Mesodermal cell (in vitro differentiated cells): ENCODE measurements at regions not wholly inside any gene's neighbourhood (a gene's known extent, or its start where the extent isn't known, plus 50 kb on each side); places are given as distances from the start of the nearest gene placed in this dataset.
"Not testable (repeated sequence)": the region's sequence is repeated elsewhere in the genome, so short reads cannot be mapped to it uniquely, and the experiment has no call there.

Experiments used
- H3K27ac ChIP-seq: 2 replicates; pipeline ENCODE4 v1.7.0; 2013; ENCODE audit warnings: mild to moderate bottlenecking, low read depth, low read length, moderate library complexity; ENCODE audit not compliant: severe bottlenecking
- H3K36me3 ChIP-seq: 2 replicates; pipeline ENCODE4 v1.7.1; 2013; ENCODE audit warnings: mild to moderate bottlenecking, low read length, moderate library complexity; ENCODE audit not compliant: control insufficient read depth, insufficient read depth
- H3K4me1 ChIP-seq: one replicate; pipeline ENCODE4 v1.7.1; 2013; ENCODE audit warnings: mild to moderate bottlenecking, low read length; ENCODE audit not compliant: insufficient read depth, control insufficient read depth, poor library complexity, severe bottlenecking
- H3K4me3 ChIP-seq: 2 replicates; pipeline ENCODE4 v1.7.0; 2013; ENCODE audit warnings: low read length, control low read depth, mild to moderate bottlenecking; ENCODE audit not compliant: insufficient read depth, poor library complexity, severe bottlenecking; ENCODE audit errors: extremely low read depth
- H3K9me3 ChIP-seq: 2 replicates; pipeline ENCODE4 v1.7.1; 2013; ENCODE audit warnings: mild to moderate bottlenecking, low read length, moderate library complexity; ENCODE audit not compliant: control insufficient read depth
- WGBS, 2 experiments: methylation state at CpG; one replicate each; pipeline ENCODE4 v1.1.5; 2013; ENCODE audit warnings: missing lambda C conversion rate in 2 of 2; ENCODE audit not compliant: insufficient coverage in 2 of 2; 5-methylcytosine and 5-hydroxymethylcytosine counted together

GRCh38 chr14:70269582-70269981 is 80.8 kb upstream of the SLC8A3 start:
- Histone ChIP-seq H3K27ac (no peak overlapping the region), H3K4me1 (no peaks in the 10 kb centered on the region), H3K9me3 (no peaks in the 10 kb centered on the region), H3K36me3 (no peaks in the 10 kb centered on the region), H3K4me3 (no peak overlapping the region)
- 91 to 100% methylated on average over 1 of the region's 1 CpG for WGBS, 2 experiments

DNA sequence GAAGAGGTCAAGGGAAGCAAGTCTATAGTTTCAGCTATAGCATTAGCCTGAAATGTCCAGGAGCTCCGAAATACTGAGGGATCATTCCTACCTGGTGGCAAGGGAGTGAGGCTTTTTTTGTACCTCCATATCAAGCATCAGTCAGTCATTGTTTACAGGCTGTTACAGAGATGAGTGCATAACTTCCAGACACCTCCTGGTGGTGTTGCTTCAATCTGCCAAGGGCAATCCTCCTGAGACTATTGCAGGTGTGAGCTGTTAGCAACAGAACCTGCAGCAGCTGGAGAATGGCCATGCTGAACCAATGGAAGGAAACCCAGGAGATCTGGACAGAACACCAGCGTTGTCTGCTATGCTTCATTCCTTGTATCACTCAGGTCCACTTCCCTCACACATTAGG is 80.0 kb upstream of the SLC8A3 start:
- H3K9me3 ChIP-seq: no peaks in the 10 kb centered on the region
- H3K36me3 ChIP-seq: no peaks in the 10 kb centered on the region
- WGBS, 2 experiments: 100% methylated on average over 1 of the region's 2 CpGs; no CpG with 5 or more reads in 1 of the 2 experiments

GRCh38 chr14:70266157-70266556 is 77.4 kb upstream of the SLC8A3 start:
- no peaks in the 10 kb centered on the region for H3K36me3 ChIP-seq
- no peaks in the 10 kb centered on the region for H3K9me3 ChIP-seq
- 90% methylated on average over 2 of the region's 2 CpGs; no CpG with 5 or more reads in 1 of the 2 experiments for WGBS, 2 experiments
- no peaks in the 10 kb centered on the region for H3K4me1 ChIP-seq
- H3K27ac ChIP-seq: no peak overlapping the region
- no peak overlapping the region for H3K4me3 ChIP-seq

More for the DNA sequence above, 80.0 kb upstream of the SLC8A3 start:
- no peak overlapping the region for H3K4me3 ChIP-seq
- no peak overlapping the region for H3K27ac ChIP-seq
- H3K4me1 ChIP-seq: no peaks in the 10 kb centered on the region

GRCh38 chr14:70265422-70265821 is 76.7 kb upstream of the SLC8A3 start:
- Histone ChIP-seq H3K27ac (no peak overlapping the region), H3K9me3 (no peaks in the 10 kb centered on the region), H3K36me3 (no peaks in the 10 kb centered on the region), H3K4me1 (no peaks in the 10 kb centered on the region), H3K4me3 (no peak overlapping the region)
- 80 to 100% methylated on average over 1 to 2 of the region's 2 CpGs for WGBS, 2 experiments

- Histone ChIP-seq H3K9me3 (no peaks in the 10 kb centered on the region), H3K36me3 (no peaks in the 10 kb centered on the region), H3K27ac (no peak overlapping the region), H3K4me3 (no peak overlapping the region), H3K4me1 (peaks cover 5% of the 10 kb centered on the region)
- no CpG with 5 or more reads among the region's 1 CpG for WGBS, 2 experiments
Observed at GRCh38 chr14:70259420-70259819, 70.7 kb upstream of the SLC8A3 start.

DNA sequence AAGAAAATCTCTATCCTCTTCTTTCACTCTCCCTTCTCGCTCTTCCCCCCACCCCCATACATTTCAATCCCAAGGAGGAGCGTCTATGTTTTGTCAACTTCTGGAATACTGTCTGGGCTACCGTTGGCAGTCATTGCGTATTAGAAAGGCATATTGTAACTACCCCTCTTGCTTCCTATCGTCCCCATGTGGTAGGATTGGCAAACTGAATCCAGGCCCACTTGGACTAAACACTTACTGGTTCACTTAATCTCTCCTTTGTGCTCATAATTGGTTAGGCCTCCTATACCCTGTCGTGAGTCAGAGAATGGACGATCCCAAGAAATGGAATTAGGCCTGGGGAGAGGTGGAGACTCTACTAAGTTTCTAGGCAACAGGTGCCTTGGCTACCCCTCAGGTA is 68.8 kb upstream of the SLC8A3 start:
- Histone ChIP-seq H3K4me1 (peaks cover 5% of the 10 kb centered on the region), H3K27ac (no peak overlapping the region), H3K4me3 (no peak overlapping the region), H3K9me3 (no peaks in the 10 kb centered on the region), H3K36me3 (no peaks in the 10 kb centered on the region)
- WGBS, 2 experiments: 86 to 92% methylated on average over 2 to 3 of the region's 7 CpGs

DNA sequence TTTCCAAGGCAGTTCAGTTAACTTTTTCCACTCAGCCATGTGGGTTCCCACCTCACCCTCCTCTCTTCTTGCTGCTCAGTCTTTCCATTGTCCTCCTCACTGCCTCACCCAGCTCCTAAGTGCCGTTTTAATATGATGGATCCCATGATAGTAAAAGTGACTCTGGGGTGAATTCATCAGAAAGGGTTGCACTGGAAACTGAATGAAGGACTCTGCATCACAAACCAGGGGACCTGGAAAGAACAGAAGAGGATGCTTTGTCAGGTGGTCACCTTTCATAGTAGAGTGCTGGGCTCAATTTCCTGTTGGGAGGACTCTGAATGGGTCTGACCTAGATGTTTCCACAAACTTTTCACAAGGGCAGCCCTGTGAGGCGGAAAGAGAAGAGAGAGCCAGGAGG is 67.8 kb upstream of the SLC8A3 start:
- H3K4me3 ChIP-seq: no peak overlapping the region
- 40 to 57% methylated on average over 2 of the region's 2 CpGs for WGBS, 2 experiments

DNA sequence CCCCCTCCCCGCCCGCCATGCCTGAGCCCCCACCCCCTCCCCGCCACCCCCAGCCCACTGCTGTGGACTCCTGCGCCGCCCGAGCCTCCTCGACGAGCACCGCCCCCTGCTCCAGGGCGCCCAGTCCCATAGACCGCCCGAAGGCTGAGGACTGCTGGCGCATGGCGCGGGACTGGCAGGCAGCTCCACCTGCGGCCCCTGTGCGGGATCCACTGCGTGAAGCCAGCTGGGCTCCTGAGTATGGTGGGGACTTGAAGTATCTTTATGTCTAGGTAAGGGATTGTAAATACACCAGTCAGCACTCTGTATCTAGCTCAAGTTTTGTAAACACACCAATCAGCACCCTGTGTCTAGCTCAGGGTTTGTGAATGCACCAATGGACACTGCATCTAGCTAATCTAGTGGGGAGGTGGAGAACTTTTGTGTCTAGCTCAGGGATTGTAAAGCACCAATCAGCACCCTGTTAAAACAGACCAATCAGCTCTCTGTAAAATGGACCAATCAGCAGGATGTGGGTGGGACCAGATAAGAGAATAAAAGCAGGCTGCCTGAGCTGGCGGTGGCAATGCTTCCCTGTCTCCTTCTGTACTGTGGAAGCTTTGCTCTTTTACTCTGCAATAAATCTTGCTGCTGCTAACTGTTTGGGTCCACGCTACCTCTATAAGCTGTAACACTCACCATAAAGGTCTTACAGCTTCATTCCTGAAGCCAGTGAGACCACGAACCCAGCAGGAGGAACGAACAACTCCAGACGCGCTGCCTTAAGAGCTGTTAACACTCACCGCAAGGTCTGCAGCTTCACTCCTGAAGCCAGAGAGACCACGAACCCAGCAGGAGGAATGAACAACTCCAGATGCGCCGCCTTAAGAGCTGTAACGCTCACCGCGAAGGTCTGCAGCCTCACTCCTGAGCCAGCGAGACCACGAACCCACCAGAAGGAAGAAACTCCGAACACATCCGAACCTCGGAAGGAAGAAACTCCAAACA is 66.6 kb upstream of the SLC8A3 start:
- H3K4me3 ChIP-seq: peak overlapping the region; percentile 16
- H3K4me1 ChIP-seq, H3K27ac ChIP-seq, H3K9me3 ChIP-seq, H3K36me3 ChIP-seq: not testable (repeated sequence)
- 63 to 87% methylated on average over 16 to 22 of the region's 36 CpGs for WGBS, 2 experiments

More for the DNA sequence above, 67.8 kb upstream of the SLC8A3 start:
- Histone ChIP-seq H3K27ac (no peak overlapping the region), H3K9me3 (no peaks in the 10 kb centered on the region), H3K4me1 (peaks cover 5% of the 10 kb centered on the region), H3K36me3 (no peaks in the 10 kb centered on the region)

- Histone ChIP-seq H3K27ac (no peak overlapping the region), H3K4me3 (peak overlapping the region; percentile 44), H3K4me1 (peaks cover 3% of the 10 kb centered on the region), H3K9me3 (no peaks in the 10 kb centered on the region), H3K36me3 (no peaks in the 10 kb centered on the region)
- WGBS, 2 experiments: 0 to 5% methylated on average over 18 to 21 of the region's 31 CpGs
Observed at GRCh38 chr14:70254476-70254961, 65.8 kb upstream of the SLC8A3 start.

DNA sequence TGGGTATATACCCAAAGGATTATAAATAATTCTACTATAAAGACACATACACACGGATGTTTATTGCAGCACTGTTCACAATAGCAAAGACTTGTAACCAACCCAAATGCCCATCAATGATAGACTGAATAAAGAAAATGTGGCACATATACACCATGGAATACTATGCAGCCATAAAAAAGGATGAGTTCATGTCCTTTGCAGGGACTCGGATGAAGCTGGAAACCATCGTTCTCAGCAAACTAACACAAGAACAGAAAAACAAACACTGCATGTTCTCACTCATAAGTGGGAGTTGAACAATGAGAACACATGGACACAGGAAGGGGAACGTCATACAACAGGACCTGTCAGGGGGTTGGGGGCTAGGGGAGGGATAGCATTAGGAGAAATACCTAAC is 64.8 kb upstream of the SLC8A3 start:
- H3K27ac ChIP-seq, H3K36me3 ChIP-seq, H3K9me3 ChIP-seq, H3K4me1 ChIP-seq, H3K4me3 ChIP-seq: not testable (repeated sequence)
- 100% methylated on average over 1 of the region's 4 CpGs; no CpG with 5 or more reads in 1 of the 2 experiments for WGBS, 2 experiments

GRCh38 chr14:70245026-70245425 is 56.3 kb upstream of the SLC8A3 start:
- no peaks in the 10 kb centered on the region for H3K9me3 ChIP-seq
- no peak overlapping the region for H3K4me3 ChIP-seq
- H3K27ac ChIP-seq: no peak overlapping the region
- no peaks in the 10 kb centered on the region for H3K4me1 ChIP-seq
- no peaks in the 10 kb centered on the region for H3K36me3 ChIP-seq
- WGBS, 2 experiments: 100% methylated on average over 1 of the region's 2 CpGs
